GM12878 (cell line): ENCODE measurements at regions not wholly inside any gene's neighbourhood (a gene's known extent, or its start where the extent isn't known, plus 50 kb on each side); places are given as distances from the start of the nearest gene placed in this dataset.

Source experiments
- CBX5 ChIP-seq: sonication (generic); IDR thresholded peaks from 2 replicates; pipeline ENCODE4 v1.6.1; 2016; ENCODE audit warnings: low read depth, moderate library complexity, mild to moderate bottlenecking, inconsistent platforms
- CREM ChIP-seq: IDR thresholded peaks from 2 replicates; pipeline ENCODE4 v1.6.1; 2014; ENCODE audit warnings: antibody characterized with exemption, low read depth
- CTCF ChIP-seq, 3 experiments: IDR thresholded peaks in 2 of 3; conservative IDR thresholded peaks in 1 of 3; 2 replicates each; pipeline ENCODE4 v1.5.1; 2011; ENCODE audit warnings: low read depth in 3 of 3, low read length in 3 of 3, mild to moderate bottlenecking in 3 of 3, control low read depth in 2 of 3, moderate library complexity in 2 of 3, inconsistent platforms in 1 of 3, mixed read lengths in 1 of 3; ENCODE audit not compliant: control insufficient read depth in 2 of 3, insufficient read depth in 1 of 3; ENCODE audit errors: extremely low read depth in 1 of 3
- EGR1 ChIP-seq, 2 experiments: IDR thresholded peaks; 1 replicate in 1 of 2; 2 replicates in 1 of 2; pipeline ENCODE4 v1.6.1; 2011 to 2012; ENCODE audit warnings: low read depth in 2 of 2, low read length in 2 of 2, borderline replicate concordance in 1 of 2, mild to moderate bottlenecking in 1 of 2, moderate library complexity in 1 of 2
- FOS ChIP-seq: IDR thresholded peaks from 3 replicates; pipeline ENCODE4 v1.6.1; 2011; ENCODE audit warnings: borderline replicate concordance; ENCODE audit not compliant: insufficient read length; ENCODE audit errors: extremely low read depth
- HCFC1 ChIP-seq: fragments of 150-350 bp; IDR thresholded peaks from 2 replicates; pipeline ENCODE4 v1.6.1; 2014; ENCODE audit warnings: low read length
- IRF3 ChIP-seq: fragments of 450-650 bp; IDR thresholded peaks from 2 replicates; pipeline ENCODE4 v1.6.1; 2014; ENCODE audit warnings: mild to moderate bottlenecking
- NR2C1 ChIP-seq: fragments of 450-650 bp; IDR thresholded peaks from 2 replicates; pipeline ENCODE4 v1.6.1; 2017; ENCODE audit warnings: antibody characterized with exemption, mild to moderate bottlenecking, moderate library complexity
- PRDM15 ChIP-seq: fragments of 450-650 bp; formaldehyde crosslinking; IDR thresholded peaks from 2 replicates; pipeline ENCODE4 v1.4.0; 2020; ENCODE audit warnings: mild to moderate bottlenecking, moderate library complexity
- RB1 ChIP-seq: fragments of 450-650 bp; formaldehyde crosslinking; IDR thresholded peaks from 2 replicates; pipeline ENCODE4 v1.6.1; 2017; ENCODE audit warnings: mild to moderate bottlenecking, borderline replicate concordance
- SMC3 ChIP-seq: IDR thresholded peaks from 2 replicates; pipeline ENCODE4 v1.6.1; 2011; ENCODE audit warnings: low read length, improper control_type of control experiment, borderline replicate concordance

GRCh38 chr5:13477118-13477737 is 467.3 kb downstream of the DNAH5 start:
- TF ChIP-seq SMC3 (no peak), CTCF (IDR thresholded peaks at IDR 0.05 in 2 of 3, conservative IDR thresholded peaks at IDR 0.05 in 1 of 3; ENCODE audit: control insufficient read depth in 2 of 3, extremely low read depth in 1 of 3, insufficient read depth in 1 of 3, low read depth in 3 of 3, low read length in 3 of 3) (no peak), PRDM15 (CRISPR knock-in tag) (no peak), IRF3 (no peak), HCFC1 (no peak), RB1 (no peak), FOS (no peak), NR2C1 (no peak), CREM (no peak), EGR1 (IDR thresholded peaks at IDR 0.05; ENCODE audit: borderline replicate concordance in 1 of 2, low read depth in 2 of 2, low read length in 2 of 2) (no peak), CBX5 (no peak)
